IPS-18a (cell line): ENCODE measurements at regions not wholly inside any gene's neighbourhood (a gene's known extent, or its start where the extent isn't known, plus 50 kb on each side); places are given as distances from the start of the nearest gene placed in this dataset.

Experiments
- H3K27ac ChIP-seq: one replicate; pipeline ENCODE4 v1.5.1; 2013; ENCODE audit warnings: low read length
- H3K27me3 ChIP-seq: one replicate; pipeline ENCODE4 v1.6.1; 2013; ENCODE audit warnings: mild to moderate bottlenecking, low read length; ENCODE audit not compliant: control insufficient read depth, insufficient read depth
- H3K36me3 ChIP-seq: one replicate; pipeline ENCODE4 v1.6.1; 2013; ENCODE audit warnings: low read depth, low read length; ENCODE audit not compliant: control insufficient read depth
- H3K4me1 ChIP-seq: one replicate; pipeline ENCODE4 v1.6.1; 2013; ENCODE audit warnings: low read depth, low read length; ENCODE audit not compliant: control insufficient read depth
- H3K4me3 ChIP-seq: one replicate; pipeline ENCODE4 v1.5.1; 2013; ENCODE audit warnings: low read length
- H3K9ac ChIP-seq: one replicate; pipeline ENCODE4 v1.6.1; 2013; ENCODE audit warnings: mild to moderate bottlenecking, low read length, moderate library complexity
- H3K9me3 ChIP-seq: one replicate; pipeline ENCODE4 v1.6.1; 2013; ENCODE audit warnings: low read depth, low read length; ENCODE audit not compliant: control insufficient read depth

DNA sequence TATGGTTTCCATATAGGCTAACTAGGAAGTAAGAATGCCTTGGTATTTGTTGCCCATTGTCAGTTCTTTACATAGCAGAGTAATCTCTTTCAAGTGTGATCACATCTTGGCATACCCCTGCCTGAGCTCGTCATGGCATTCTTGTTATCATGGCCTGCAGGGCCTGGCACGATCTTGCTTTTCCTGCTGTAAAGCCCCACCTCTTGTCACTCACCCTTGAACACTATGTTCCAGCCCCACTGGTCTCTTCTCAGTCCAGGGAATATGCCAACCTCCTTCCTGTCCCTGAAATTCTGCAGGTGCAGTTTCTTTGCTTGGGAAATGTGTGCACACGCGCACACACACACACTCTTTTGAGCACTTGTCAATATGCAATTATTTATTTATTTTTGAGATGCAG lies 250.2 kb upstream of the DMRT1 start:
- Histone ChIP-seq H3K36me3 (no peaks in the 10 kb centered on the region), H3K27me3 (no peaks in the 10 kb centered on the region), H3K4me3 (no peak overlapping the region), H3K4me1 (peaks cover 26% of the 10 kb centered on the region), H3K9ac (no peak overlapping the region), H3K27ac (no peak overlapping the region), H3K9me3 (no peaks in the 10 kb centered on the region)

DNA sequence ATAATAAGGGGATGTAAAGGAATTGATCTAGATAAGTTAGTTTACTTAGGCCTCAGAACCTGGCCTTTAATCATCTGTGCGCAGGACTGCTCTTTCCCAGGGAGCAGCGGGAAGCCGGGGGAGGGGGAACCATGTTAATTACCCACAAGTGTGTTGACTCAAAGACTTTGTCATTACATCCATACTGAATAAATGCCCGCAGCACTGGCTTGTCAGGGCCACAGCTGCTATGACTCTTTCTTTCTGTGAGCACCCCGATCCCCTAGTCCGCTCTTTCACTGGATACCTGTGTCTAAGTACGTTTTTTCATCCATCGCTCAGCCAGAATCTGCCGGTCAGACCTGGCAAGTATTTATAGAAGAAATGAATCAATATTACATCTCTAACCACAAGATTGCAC lies 249.3 kb upstream of the DMRT1 start:
- Histone ChIP-seq H3K9me3 (no peaks in the 10 kb centered on the region), H3K36me3 (no peaks in the 10 kb centered on the region), H3K27me3 (no peaks in the 10 kb centered on the region), H3K4me3 (no peak overlapping the region), H3K4me1 (peaks cover 26% of the 10 kb centered on the region), H3K27ac (no peak overlapping the region), H3K9ac (no peak overlapping the region)

DNA sequence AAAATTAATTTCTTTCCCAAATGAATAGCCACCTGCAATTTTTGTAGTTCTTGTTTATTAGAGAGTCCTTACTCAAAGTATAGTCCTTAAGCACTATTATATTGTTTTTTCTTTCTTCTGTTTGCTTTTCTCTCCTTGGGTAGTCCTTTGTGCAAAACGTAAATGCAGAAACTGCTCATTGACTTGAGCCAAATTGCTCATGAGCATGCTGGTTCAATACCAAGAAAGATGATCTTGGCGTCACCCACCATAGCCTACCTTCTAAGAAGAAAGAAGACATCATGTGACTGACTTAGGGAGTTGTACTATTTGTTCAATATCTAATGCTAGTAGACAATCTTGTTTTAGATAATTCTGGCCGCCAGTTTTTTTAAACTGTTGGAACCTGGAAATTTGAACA lies 248.8 kb upstream of the DMRT1 start:
- Histone ChIP-seq H3K27ac (no peak overlapping the region), H3K4me3 (no peak overlapping the region), H3K27me3 (no peaks in the 10 kb centered on the region), H3K4me1 (peaks cover 26% of the 10 kb centered on the region), H3K36me3 (no peaks in the 10 kb centered on the region), H3K9ac (no peak overlapping the region), H3K9me3 (no peaks in the 10 kb centered on the region)

DNA sequence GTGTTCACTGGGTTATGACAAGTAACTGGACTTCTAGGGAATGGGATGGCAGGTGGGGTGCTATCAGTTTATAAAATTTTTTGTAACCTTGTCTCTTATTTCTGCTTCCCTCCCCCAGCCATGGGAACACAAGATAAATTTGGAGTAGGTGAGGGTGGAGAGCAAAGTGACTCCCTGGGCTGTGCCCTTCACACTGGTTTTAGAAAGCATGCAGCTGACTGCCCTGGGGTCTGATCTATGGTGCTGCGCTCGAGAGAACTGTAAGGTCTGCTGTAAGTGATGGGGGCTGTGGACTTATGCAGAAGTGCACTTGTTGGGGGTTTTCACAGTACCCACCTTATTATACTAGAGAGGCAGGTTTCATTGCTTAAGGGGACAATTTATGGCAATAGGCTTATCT lies 247.7 kb upstream of the DMRT1 start:
- H3K4me1 ChIP-seq: peaks cover 25% of the 10 kb centered on the region
- H3K9ac ChIP-seq: no peak overlapping the region
- H3K36me3 ChIP-seq: no peaks in the 10 kb centered on the region
- no peak overlapping the region for H3K27ac ChIP-seq
- H3K4me3 ChIP-seq: no peak overlapping the region
- H3K27me3 ChIP-seq: no peaks in the 10 kb centered on the region
- H3K9me3 ChIP-seq: no peaks in the 10 kb centered on the region

DNA sequence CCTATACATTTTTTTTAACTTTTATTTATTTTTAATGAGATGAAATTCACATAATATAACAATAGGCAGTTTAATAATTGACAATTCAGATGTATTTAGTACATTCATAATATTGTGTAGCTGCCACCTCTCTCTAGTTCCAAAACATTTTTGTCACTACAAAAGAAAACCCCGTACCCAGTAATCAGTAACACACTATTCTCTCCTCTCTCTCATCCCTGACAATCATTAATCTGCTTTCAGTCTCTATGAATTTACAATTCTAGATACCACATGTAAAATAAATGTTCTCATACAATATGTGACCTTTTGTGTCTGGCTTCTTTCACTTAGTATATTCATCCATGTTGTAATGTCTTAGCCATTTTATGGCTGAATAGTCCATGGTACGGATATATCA lies 244.8 kb upstream of the DMRT1 start:
- H3K9me3 ChIP-seq: no peaks in the 10 kb centered on the region
- H3K36me3 ChIP-seq: no peaks in the 10 kb centered on the region
- no peak overlapping the region for H3K4me3 ChIP-seq
- H3K27me3 ChIP-seq: no peaks in the 10 kb centered on the region
- peaks cover 13% of the 10 kb centered on the region for H3K4me1 ChIP-seq
- no peak overlapping the region for H3K27ac ChIP-seq
- no peak overlapping the region for H3K9ac ChIP-seq

DNA sequence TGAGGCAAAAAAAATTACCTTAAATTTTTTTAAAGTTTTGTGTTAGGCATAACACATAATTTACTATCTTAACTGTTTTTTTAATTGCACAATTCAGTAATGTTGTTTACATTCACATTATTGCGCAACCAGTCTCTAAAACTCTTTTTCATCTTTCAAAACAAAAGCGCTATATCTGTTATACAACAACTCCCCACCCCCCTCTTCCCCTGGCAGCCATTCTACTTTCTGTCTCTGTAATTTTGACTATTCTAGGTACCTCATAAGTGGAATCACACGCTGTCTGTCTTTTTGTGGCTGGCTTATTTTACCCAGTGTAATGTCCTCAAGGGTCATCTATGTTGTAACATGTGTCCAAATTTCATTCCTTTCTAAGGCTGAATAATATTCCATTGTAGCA lies 241.5 kb upstream of the DMRT1 start:
- Histone ChIP-seq H3K4me3 (no peak overlapping the region), H3K27me3 (no peaks in the 10 kb centered on the region), H3K36me3 (no peaks in the 10 kb centered on the region), H3K27ac (no peak overlapping the region), H3K4me1 (no peaks in the 10 kb centered on the region), H3K9me3 (no peaks in the 10 kb centered on the region), H3K9ac (no peak overlapping the region)

DNA sequence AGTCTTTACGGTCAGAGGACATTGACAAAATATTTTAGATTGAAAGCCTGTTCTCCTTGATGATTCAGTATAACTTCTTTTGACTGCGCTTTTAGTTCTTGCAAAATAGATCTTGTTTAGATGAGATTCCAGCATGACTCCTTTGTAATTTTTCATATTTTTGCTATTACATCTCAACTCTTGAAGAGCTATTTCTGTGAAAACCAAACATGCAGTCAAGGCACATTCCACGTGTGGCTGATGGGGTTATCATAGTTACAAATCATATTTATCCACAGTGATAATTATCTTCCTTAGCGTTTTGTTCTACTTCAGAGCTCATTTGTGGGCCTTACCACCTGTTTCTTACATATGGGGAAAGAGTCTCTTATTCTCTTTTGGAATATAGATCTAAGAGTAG lies 238.8 kb upstream of the DMRT1 start:
- no peaks in the 10 kb centered on the region for H3K9me3 ChIP-seq
- no peaks in the 10 kb centered on the region for H3K27me3 ChIP-seq
- no peak overlapping the region for H3K27ac ChIP-seq
- no peaks in the 10 kb centered on the region for H3K36me3 ChIP-seq
- H3K4me1 ChIP-seq: no peaks in the 10 kb centered on the region
- H3K9ac ChIP-seq: no peak overlapping the region
- no peak overlapping the region for H3K4me3 ChIP-seq

DNA sequence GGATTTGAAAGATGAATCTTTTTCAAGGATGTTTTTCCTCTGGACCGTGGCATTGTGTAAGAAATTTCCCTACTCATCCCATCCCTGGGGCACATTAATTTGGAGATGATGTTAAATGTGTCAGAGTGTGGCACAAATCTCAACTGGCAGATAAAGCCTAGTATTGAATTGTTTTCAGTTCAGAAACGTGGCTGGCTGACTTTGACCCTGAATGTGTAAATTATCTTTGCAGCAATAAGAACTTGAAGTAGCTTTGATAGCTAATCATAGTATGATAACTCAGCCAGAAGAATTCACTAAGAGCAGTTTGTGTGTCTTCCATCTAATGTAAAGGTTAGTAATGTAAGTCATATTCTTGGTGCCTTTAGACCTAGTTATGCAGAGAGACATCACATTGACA lies 238.4 kb upstream of the DMRT1 start:
- H3K36me3 ChIP-seq: no peaks in the 10 kb centered on the region
- no peaks in the 10 kb centered on the region for H3K4me1 ChIP-seq
- H3K27ac ChIP-seq: no peak overlapping the region
- no peak overlapping the region for H3K4me3 ChIP-seq
- no peak overlapping the region for H3K9ac ChIP-seq
- H3K9me3 ChIP-seq: no peaks in the 10 kb centered on the region
- no peaks in the 10 kb centered on the region for H3K27me3 ChIP-seq

DNA sequence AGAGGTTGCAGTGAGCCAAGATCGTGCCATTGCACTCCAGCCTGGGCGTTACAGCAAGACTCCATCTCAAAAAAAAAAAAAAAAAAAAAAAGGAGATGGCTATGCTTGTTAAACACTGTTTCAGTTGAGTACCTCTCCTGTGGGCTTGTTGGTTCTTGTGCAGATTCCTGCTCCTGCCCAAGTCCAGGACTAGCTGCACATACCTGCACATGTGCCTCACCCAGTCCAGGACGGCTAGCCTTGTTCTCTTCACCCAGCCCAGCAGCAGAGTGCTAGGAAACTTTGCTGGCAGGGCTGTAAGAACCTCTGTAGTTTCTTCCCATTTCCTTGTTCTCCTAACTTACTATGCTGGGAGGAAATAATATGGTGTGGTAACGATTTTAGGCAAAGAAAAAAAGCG lies 234.1 kb upstream of the DMRT1 start:
- Histone ChIP-seq H3K4me1 (no peaks in the 10 kb centered on the region), H3K27me3 (no peaks in the 10 kb centered on the region), H3K36me3 (no peaks in the 10 kb centered on the region), H3K9ac (no peak overlapping the region), H3K9me3 (no peaks in the 10 kb centered on the region), H3K4me3 (no peak overlapping the region), H3K27ac (no peak overlapping the region)

DNA sequence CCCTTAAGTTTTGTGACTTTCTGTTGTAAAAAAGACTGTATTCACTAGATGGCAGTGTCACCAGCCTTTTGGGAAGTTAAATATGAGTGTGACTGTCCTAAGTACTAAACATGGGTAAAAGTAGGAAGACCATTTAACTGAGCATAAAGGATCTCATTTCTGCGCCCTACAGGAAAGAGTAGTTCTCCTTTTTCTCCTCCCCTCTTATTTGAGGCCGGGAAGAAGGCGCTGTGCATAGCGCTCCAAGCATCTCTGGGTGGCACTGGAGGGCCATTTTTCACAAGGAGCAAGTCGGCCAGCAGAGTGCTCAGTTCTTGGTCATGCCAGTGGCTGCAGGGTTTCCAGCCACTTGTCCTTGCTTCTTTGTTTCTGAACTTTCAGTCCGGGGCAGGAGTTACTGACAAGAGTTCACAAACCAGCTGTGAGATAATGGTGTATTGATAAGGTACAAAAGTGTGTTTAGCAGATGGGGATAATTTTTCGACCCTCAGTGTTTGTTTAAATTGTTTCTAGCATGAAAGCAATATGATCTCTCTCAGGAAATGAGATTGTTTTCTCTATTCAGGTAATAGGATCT lies 227.6 kb upstream of the DMRT1 start:
- Histone ChIP-seq H3K9ac (no peak overlapping the region), H3K4me3 (no peak overlapping the region)

DNA sequence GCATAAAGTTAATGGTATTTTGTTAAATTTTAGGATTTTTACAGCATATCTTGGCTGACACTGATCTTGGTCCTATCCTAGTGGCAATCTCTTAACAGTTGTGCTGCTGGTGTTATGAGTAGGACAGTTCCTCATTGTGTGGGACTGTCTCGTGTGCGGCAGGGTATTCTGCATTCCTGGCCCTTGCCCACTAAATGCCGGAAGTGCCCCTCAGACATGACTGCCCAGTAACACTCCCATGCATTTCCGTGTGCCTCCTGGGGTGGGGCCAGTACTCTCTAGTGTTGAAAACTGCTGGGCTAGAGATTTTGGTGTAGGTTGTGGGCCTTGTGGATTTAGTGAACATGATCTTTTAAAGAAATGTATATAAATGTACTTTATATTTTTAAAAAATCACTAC lies 227.1 kb upstream of the DMRT1 start:
- Histone ChIP-seq H3K27ac (no peak overlapping the region), H3K4me1 (peaks cover 7% of the 10 kb centered on the region), H3K36me3 (no peaks in the 10 kb centered on the region), H3K9ac (no peak overlapping the region), H3K27me3 (no peaks in the 10 kb centered on the region), H3K9me3 (no peaks in the 10 kb centered on the region), H3K4me3 (no peak overlapping the region)

More for the DNA sequence above, 227.6 kb upstream of the DMRT1 start:
- H3K27me3 ChIP-seq: no peaks in the 10 kb centered on the region
- peaks cover 7% of the 10 kb centered on the region for H3K4me1 ChIP-seq
- H3K9me3 ChIP-seq: no peaks in the 10 kb centered on the region
- no peaks in the 10 kb centered on the region for H3K36me3 ChIP-seq
- H3K27ac ChIP-seq: no peak overlapping the region

DNA sequence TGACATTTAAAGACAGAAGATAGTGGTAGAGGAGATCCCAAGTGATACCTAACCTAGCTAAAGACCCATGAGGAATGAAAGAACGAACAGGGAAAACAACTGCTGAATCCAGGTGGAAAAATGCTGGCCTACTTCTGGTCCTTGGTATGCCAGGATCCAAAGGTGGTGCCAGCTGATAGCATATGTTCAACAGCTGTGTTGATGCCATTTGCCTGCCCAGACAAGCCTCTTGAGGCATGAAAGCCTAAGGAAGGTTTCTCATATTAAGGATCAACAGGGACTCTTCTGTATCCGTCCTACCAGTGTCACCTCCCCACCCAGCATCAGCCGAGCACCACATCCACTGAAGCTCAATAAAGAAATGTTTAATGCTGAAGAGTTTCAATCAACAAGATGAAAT lies 225.7 kb upstream of the DMRT1 start:
- H3K4me1 ChIP-seq: peaks cover 7% of the 10 kb centered on the region
- no peak overlapping the region for H3K9ac ChIP-seq
- no peaks in the 10 kb centered on the region for H3K27me3 ChIP-seq
- H3K27ac ChIP-seq: no peak overlapping the region
- H3K4me3 ChIP-seq: no peak overlapping the region
- H3K9me3 ChIP-seq: no peaks in the 10 kb centered on the region
- no peaks in the 10 kb centered on the region for H3K36me3 ChIP-seq
